ENCODE measurements at regions not wholly inside any gene's neighbourhood (a gene's known extent, or its start where the extent isn't known, plus 50 kb on each side); places are given as distances from the start of the nearest gene placed in this dataset.

- TF ChIP-seq TAF1 (IDR thresholded peaks at IDR 0.05; ENCODE audit: borderline replicate concordance, insufficient read depth, low read length) (no peak), POLR2AphosphoS5 (IDR thresholded peaks at IDR 0.05; ENCODE audit: low read depth, low read length) (no peak)
- TF ChIP-seq, protein P1, sequence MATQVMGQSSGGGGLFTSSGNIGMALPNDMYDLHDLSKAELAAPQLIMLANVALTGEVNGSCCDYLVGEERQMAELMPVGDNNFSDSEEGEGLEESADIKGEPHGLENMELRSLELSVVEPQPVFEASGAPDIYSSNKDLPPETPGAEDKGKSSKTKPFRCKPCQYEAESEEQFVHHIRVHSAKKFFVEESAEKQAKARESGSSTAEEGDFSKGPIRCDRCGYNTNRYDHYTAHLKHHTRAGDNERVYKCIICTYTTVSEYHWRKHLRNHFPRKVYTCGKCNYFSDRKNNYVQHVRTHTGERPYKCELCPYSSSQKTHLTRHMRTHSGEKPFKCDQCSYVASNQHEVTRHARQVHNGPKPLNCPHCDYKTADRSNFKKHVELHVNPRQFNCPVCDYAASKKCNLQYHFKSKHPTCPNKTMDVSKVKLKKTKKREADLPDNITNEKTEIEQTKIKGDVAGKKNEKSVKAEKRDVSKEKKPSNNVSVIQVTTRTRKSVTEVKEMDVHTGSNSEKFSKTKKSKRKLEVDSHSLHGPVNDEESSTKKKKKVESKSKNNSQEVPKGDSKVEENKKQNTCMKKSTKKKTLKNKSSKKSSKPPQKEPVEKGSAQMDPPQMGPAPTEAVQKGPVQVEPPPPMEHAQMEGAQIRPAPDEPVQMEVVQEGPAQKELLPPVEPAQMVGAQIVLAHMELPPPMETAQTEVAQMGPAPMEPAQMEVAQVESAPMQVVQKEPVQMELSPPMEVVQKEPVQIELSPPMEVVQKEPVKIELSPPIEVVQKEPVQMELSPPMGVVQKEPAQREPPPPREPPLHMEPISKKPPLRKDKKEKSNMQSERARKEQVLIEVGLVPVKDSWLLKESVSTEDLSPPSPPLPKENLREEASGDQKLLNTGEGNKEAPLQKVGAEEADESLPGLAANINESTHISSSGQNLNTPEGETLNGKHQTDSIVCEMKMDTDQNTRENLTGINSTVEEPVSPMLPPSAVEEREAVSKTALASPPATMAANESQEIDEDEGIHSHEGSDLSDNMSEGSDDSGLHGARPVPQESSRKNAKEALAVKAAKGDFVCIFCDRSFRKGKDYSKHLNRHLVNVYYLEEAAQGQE (IDR thresholded peaks at IDR 0.05; ENCODE audit: insufficient read depth in 1 of 2, low read depth in 2 of 2, low read length in 2 of 2) = no peak
These were observed 153.4 kb downstream of the C1orf94 start for GRCh38 chr1:34330061-34330460.

- TF ChIP-seq POLR2AphosphoS5 (IDR thresholded peaks at IDR 0.05; ENCODE audit: low read depth, low read length) (no peak), SIN3A (IDR thresholded peaks at IDR 0.05; ENCODE audit: borderline replicate concordance, insufficient read depth, low read length) (no peak), FOXP2 (optimal IDR thresholded peaks at IDR 0.05; ENCODE audit: borderline replicate concordance, extremely low read depth, extremely low read length, insufficient read depth) (no peak), TAF1 (IDR thresholded peaks at IDR 0.05; ENCODE audit: borderline replicate concordance, insufficient read depth, low read length) (no peak)
- TF ChIP-seq, protein P1 (IDR thresholded peaks at IDR 0.05; ENCODE audit: insufficient read depth in 1 of 2, low read depth in 2 of 2, low read length in 2 of 2) = no peak
These were observed 154.6 kb downstream of the C1orf94 start for GRCh38 chr1:34331020-34331926.

- TF ChIP-seq FOXP2 (optimal IDR thresholded peaks at IDR 0.05; ENCODE audit: borderline replicate concordance, extremely low read depth, extremely low read length, insufficient read depth) = no peak
- TF ChIP-seq SIN3A (IDR thresholded peaks at IDR 0.05; ENCODE audit: borderline replicate concordance, insufficient read depth, low read length) = no peak
- TF ChIP-seq TAF1 (IDR thresholded peaks at IDR 0.05; ENCODE audit: borderline replicate concordance, insufficient read depth, low read length) = no peak
These were observed 156.3 kb downstream of the C1orf94 start for GRCh38 chr1:34332996-34333395.

GRCh38 chr1:34338871-34339270 lies 162.2 kb downstream of the C1orf94 start:
- TF ChIP-seq FOXP2 (optimal IDR thresholded peaks at IDR 0.05; ENCODE audit: borderline replicate concordance, extremely low read depth, extremely low read length, insufficient read depth) (no peak), TAF1 (IDR thresholded peaks at IDR 0.05; ENCODE audit: borderline replicate concordance, insufficient read depth, low read length) (no peak), POLR2AphosphoS5 (IDR thresholded peaks at IDR 0.05; ENCODE audit: low read depth, low read length) (no peak)
- TF ChIP-seq, protein P1 (IDR thresholded peaks at IDR 0.05; ENCODE audit: insufficient read depth in 1 of 2, low read depth in 2 of 2, low read length in 2 of 2) = no peak

DNA sequence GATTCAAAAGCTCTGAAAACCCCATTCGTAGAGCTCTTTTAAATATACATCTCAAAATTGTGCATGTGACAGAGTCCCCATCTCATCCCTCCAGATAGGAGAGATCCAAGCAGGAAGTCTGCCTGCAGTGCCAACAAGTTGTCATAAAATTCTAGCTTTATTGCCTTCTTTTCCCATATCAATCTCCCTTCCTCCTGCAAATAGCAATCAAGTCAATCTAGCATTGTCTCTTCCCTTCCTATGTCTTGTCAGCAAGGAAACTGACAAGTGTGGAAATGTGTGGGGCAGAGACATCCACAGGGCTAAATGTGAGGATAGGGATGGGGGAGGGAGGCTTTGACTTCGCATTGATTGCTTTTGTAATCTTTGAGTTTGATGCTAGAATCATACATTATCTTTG lies 165.2 kb downstream of the C1orf94 start:
- no peak for TF ChIP-seq TAF1 (IDR thresholded peaks at IDR 0.05; ENCODE audit: borderline replicate concordance, insufficient read depth, low read length)
- no peak for TF ChIP-seq POLR2AphosphoS5 (IDR thresholded peaks at IDR 0.05; ENCODE audit: low read depth, low read length)
- no peak for TF ChIP-seq FOXP2 (optimal IDR thresholded peaks at IDR 0.05; ENCODE audit: borderline replicate concordance, extremely low read depth, extremely low read length, insufficient read depth)
- no peak for TF ChIP-seq SIN3A (IDR thresholded peaks at IDR 0.05; ENCODE audit: borderline replicate concordance, insufficient read depth, low read length)
- TF ChIP-seq, protein P1 (IDR thresholded peaks at IDR 0.05; ENCODE audit: insufficient read depth in 1 of 2, low read depth in 2 of 2, low read length in 2 of 2) = no peak

All from PFSK-1 (cell line).